ENCODE measurements at regions not wholly inside any gene's neighbourhood (a gene's known extent, or its start where the extent isn't known, plus 50 kb on each side); places are given as distances from the start of the nearest gene placed in this dataset.

- no peak for DNase-seq (ENCODE audit: low read depth)
- in situ Hi-C loops (cut with HindIII; ENCODE audit: low pct_unique_long_range_greater_than_20kb, low sequenced_read_pairs): no loop called here
Observed at GRCh38 chr1:38476111-38476849, 383.3 kb downstream of the RRAGC start.

GRCh38 chr1:38475624-38476005, 384.0 kb downstream of the RRAGC start:
- DNase-seq (ENCODE audit: low read depth): no peak
- in situ Hi-C loops (cut with HindIII; ENCODE audit: low pct_unique_long_range_greater_than_20kb, low sequenced_read_pairs): no loop called here

- DNase-seq (ENCODE audit: low read depth): no peak
- in situ Hi-C loops (cut with HindIII; ENCODE audit: low pct_unique_long_range_greater_than_20kb, low sequenced_read_pairs): no loop called here
Observed at GRCh38 chr1:38474738-38475623, 384.6 kb downstream of the RRAGC start.

- in situ Hi-C loops (cut with HindIII; ENCODE audit: low pct_unique_long_range_greater_than_20kb, low sequenced_read_pairs): no loop called here
- DNase-seq (ENCODE audit: low read depth): no peak
Observed at GRCh38 chr1:38466487-38466886, 393.1 kb downstream of the RRAGC start.

GRCh38 chr1:38465460-38465859, 394.1 kb downstream of the RRAGC start:
- in situ Hi-C loops (cut with HindIII; ENCODE audit: low pct_unique_long_range_greater_than_20kb, low sequenced_read_pairs): no loop called here
- no peak for DNase-seq (ENCODE audit: low read depth)

GRCh38 chr1:38464071-38464661, 395.4 kb downstream of the RRAGC start:
- DNase-seq (ENCODE audit: low read depth): no peak
- in situ Hi-C loops (cut with HindIII; ENCODE audit: low pct_unique_long_range_greater_than_20kb, low sequenced_read_pairs): no loop called here

- DNase-seq (ENCODE audit: low read depth): no peak
- in situ Hi-C loops (cut with HindIII; ENCODE audit: low pct_unique_long_range_greater_than_20kb, low sequenced_read_pairs): no loop called here
Observed at GRCh38 chr1:38463074-38463473, 396.5 kb downstream of the RRAGC start.

GRCh38 chr1:38456531-38456876, 403.1 kb downstream of the RRAGC start:
- no peak for DNase-seq (ENCODE audit: low read depth)
- in situ Hi-C loops (cut with HindIII; ENCODE audit: low pct_unique_long_range_greater_than_20kb, low sequenced_read_pairs): no loop called here

GRCh38 chr1:38455829-38456530, 403.6 kb downstream of the RRAGC start:
- DNase-seq (ENCODE audit: low read depth): no peak
- in situ Hi-C loops (cut with HindIII; ENCODE audit: low pct_unique_long_range_greater_than_20kb, low sequenced_read_pairs): no loop called here

- no peak for DNase-seq (ENCODE audit: low read depth)
- in situ Hi-C loops (cut with HindIII; ENCODE audit: low pct_unique_long_range_greater_than_20kb, low sequenced_read_pairs): no loop called here
Observed at GRCh38 chr1:38454749-38455441, 404.7 kb downstream of the RRAGC start.

- in situ Hi-C loops (cut with HindIII; ENCODE audit: low pct_unique_long_range_greater_than_20kb, low sequenced_read_pairs): no loop called here
- DNase-seq (ENCODE audit: low read depth): peak; percentile 61
Observed at GRCh38 chr1:38454236-38454635, 405.3 kb downstream of the RRAGC start.

GRCh38 chr1:38452246-38452645, 405.7 kb upstream of the POU3F1 start:
- in situ Hi-C loops (cut with HindIII; ENCODE audit: low pct_unique_long_range_greater_than_20kb, low sequenced_read_pairs): no loop called here
- DNase-seq (ENCODE audit: low read depth): no peak

GRCh38 chr1:38451541-38451993, 405.0 kb upstream of the POU3F1 start:
- DNase-seq (ENCODE audit: low read depth): peak; percentile 6
- in situ Hi-C loops (cut with HindIII; ENCODE audit: low pct_unique_long_range_greater_than_20kb, low sequenced_read_pairs): no loop called here

GRCh38 chr1:38448893-38449292, 402.3 kb upstream of the POU3F1 start:
- in situ Hi-C loops (cut with HindIII; ENCODE audit: low pct_unique_long_range_greater_than_20kb, low sequenced_read_pairs): no loop called here
- no peak for DNase-seq (ENCODE audit: low read depth)

GRCh38 chr1:38446936-38447335, 400.3 kb upstream of the POU3F1 start:
- DNase-seq (ENCODE audit: low read depth): no peak

GRCh38 chr1:38444770-38445442, 398.3 kb upstream of the POU3F1 start:
- in situ Hi-C loops (cut with HindIII; ENCODE audit: low pct_unique_long_range_greater_than_20kb, low sequenced_read_pairs): no loop called here
- no peak for DNase-seq (ENCODE audit: low read depth)

More at GRCh38 chr1:38446936-38447335, 400.3 kb upstream of the POU3F1 start:
- in situ Hi-C loops (cut with HindIII; ENCODE audit: low pct_unique_long_range_greater_than_20kb, low sequenced_read_pairs): no loop called here

GRCh38 chr1:38444311-38444710, 397.7 kb upstream of the POU3F1 start:
- no peak for DNase-seq (ENCODE audit: low read depth)
- in situ Hi-C loops (cut with HindIII; ENCODE audit: low pct_unique_long_range_greater_than_20kb, low sequenced_read_pairs): no loop called here

- no peak for DNase-seq (ENCODE audit: low read depth)
- in situ Hi-C loops (cut with HindIII; ENCODE audit: low pct_unique_long_range_greater_than_20kb, low sequenced_read_pairs): no loop called here
Observed at GRCh38 chr1:38440402-38440801, 393.8 kb upstream of the POU3F1 start.
